Liver (tissue), 8 donors: ENCODE measurements at regions not wholly inside any gene's neighbourhood (a gene's known extent, or its start where the extent isn't known, plus 50 kb on each side); places are given as distances from the start of the nearest gene placed in this dataset.

Experiments
- DNase-seq: peaks from one replicate; pipeline ENCODE4 v3.0.0-alpha.2; 2017; ENCODE audit warnings: low spot score
- H3K27ac ChIP-seq, 2 donors: one replicate each; pipeline ENCODE4 v1.7.0; 2013; ENCODE audit warnings: inconsistent platforms in 2 of 2, low read length in 2 of 2, control low read depth in 1 of 2, low read depth in 1 of 2, mild to moderate bottlenecking in 1 of 2
- H3K27me3 ChIP-seq, 4 donors: one replicate each; pipeline versions ENCODE4 v1.6.1 to v1.7.0; 2013; ENCODE audit warnings: low read length in 3 of 4, inconsistent platforms in 1 of 4, mild to moderate bottlenecking in 1 of 4, moderate library complexity in 1 of 4; ENCODE audit not compliant: control insufficient read depth in 4 of 4, insufficient read depth in 4 of 4
- H3K36me3 ChIP-seq, 4 donors: one replicate each; pipeline versions ENCODE4 v1.6.1 to v1.7.0; 2013; ENCODE audit warnings: low read length in 3 of 4, mild to moderate bottlenecking in 3 of 4, low read depth in 1 of 4, moderate library complexity in 1 of 4; ENCODE audit not compliant: control insufficient read depth in 4 of 4, insufficient read depth in 3 of 4
- H3K4me1 ChIP-seq, 4 donors: one replicate each; pipeline versions ENCODE4 v1.6.1 to v1.7.0; 2013; ENCODE audit warnings: low read length in 3 of 4, mild to moderate bottlenecking in 3 of 4, moderate library complexity in 1 of 4; ENCODE audit not compliant: control insufficient read depth in 4 of 4, insufficient read depth in 4 of 4
- H3K4me3 ChIP-seq, 3 donors: one replicate each; pipeline versions ENCODE4 v1.6.1 to v1.7.0; 2013; ENCODE audit warnings: low read length in 3 of 3, control low read depth in 1 of 3, low read depth in 1 of 3, mild to moderate bottlenecking in 1 of 3
- H3K9ac ChIP-seq, 2 donors: one replicate each; pipeline ENCODE4 v1.7.0; 2013; ENCODE audit warnings: low read length in 2 of 2, mild to moderate bottlenecking in 2 of 2, moderate library complexity in 2 of 2, control low read depth in 1 of 2, low read depth in 1 of 2
- H3K9me3 ChIP-seq, 4 donors: one replicate each; pipeline versions ENCODE4 v1.6.1 to v1.7.0; 2013; ENCODE audit warnings: low read length in 3 of 4; ENCODE audit not compliant: control insufficient read depth in 4 of 4
- CTCF ChIP-seq: fragments of 150-350 bp; IDR thresholded peaks from 2 replicates; pipeline ENCODE4 v1.5.1; 2017; ENCODE audit warnings: improper control_type of control experiment, low read depth, low read length; ENCODE audit not compliant: missing input control
- EGR1 ChIP-seq, 2 donors: IDR thresholded peaks; 2 replicates each; pipeline ENCODE4 v1.6.1; 2016 to 2018; ENCODE audit warnings: antibody characterized with exemption in 2 of 2, low read depth in 2 of 2
- FOXA1 ChIP-seq: IDR thresholded peaks from 2 replicates; pipeline ENCODE4 v1.6.1; 2016; ENCODE audit warnings: antibody characterized with exemption
- FOXA2 ChIP-seq: IDR thresholded peaks from 2 replicates; pipeline ENCODE4 v1.6.1; 2016; ENCODE audit warnings: antibody characterized with exemption
- HNF4A ChIP-seq, 2 donors: conservative IDR thresholded peaks; 2 replicates each; pipeline ENCODE4 v1.6.1; 2016; ENCODE audit warnings: antibody characterized with exemption in 2 of 2, mild to moderate bottlenecking in 2 of 2
- HNF4G ChIP-seq: IDR thresholded peaks from 2 replicates; pipeline ENCODE4 v1.6.1; 2016; ENCODE audit warnings: antibody characterized with exemption
- JUND ChIP-seq, 2 donors: IDR thresholded peaks; 2 replicates each; pipeline ENCODE4 v1.6.1; 2016; ENCODE audit warnings: antibody characterized with exemption in 2 of 2
- RAD21 ChIP-seq, 2 donors: IDR thresholded peaks; 2 replicates each; pipeline ENCODE4 v1.6.1; 2016; ENCODE audit warnings: antibody characterized with exemption in 2 of 2, mild to moderate bottlenecking in 2 of 2
- RXRA ChIP-seq, 2 donors: IDR thresholded peaks; 2 replicates each; pipeline ENCODE4 v1.6.1; 2017 to 2018; ENCODE audit warnings: antibody characterized with exemption in 2 of 2, mild to moderate bottlenecking in 1 of 2
- SP1 ChIP-seq: IDR thresholded peaks from 2 replicates; pipeline ENCODE4 v1.6.1; 2018; ENCODE audit warnings: antibody characterized with exemption, mild to moderate bottlenecking
- TAF1 ChIP-seq: conservative IDR thresholded peaks from 2 replicates; pipeline ENCODE4 v1.6.1; 2016; ENCODE audit warnings: antibody characterized with exemption, mild to moderate bottlenecking
- YY1 ChIP-seq: IDR thresholded peaks from 2 replicates; pipeline ENCODE4 v1.6.1; 2016; ENCODE audit warnings: antibody characterized with exemption, mild to moderate bottlenecking
- WGBS: extraction: QIAGEN DNeasy Blood & Tissue Kit; methylation state at CpG from one replicate; pipeline ENCODE4 v1.1.7; 2013; 5-methylcytosine and 5-hydroxymethylcytosine counted together
- TF ChIP-seq, protein P1 (sequence below): IDR thresholded peaks from 2 replicates; pipeline ENCODE4 v1.6.1; 2016; ENCODE audit warnings: antibody characterized with exemption
- TF ChIP-seq, protein P2 (sequence below): IDR thresholded peaks from 2 replicates; pipeline ENCODE4 v1.6.1; 2016; ENCODE audit warnings: antibody characterized with exemption
- TF ChIP-seq, protein P3 (sequence below): IDR thresholded peaks from 2 replicates; pipeline ENCODE4 v1.6.1; 2016; ENCODE audit warnings: antibody characterized with exemption, mild to moderate bottlenecking
- donor health status: healthy.
- donor health status: healthy.
- donor health status: healthy.
- donor health status: healthy.
- donor health status: healthy.

DNA sequence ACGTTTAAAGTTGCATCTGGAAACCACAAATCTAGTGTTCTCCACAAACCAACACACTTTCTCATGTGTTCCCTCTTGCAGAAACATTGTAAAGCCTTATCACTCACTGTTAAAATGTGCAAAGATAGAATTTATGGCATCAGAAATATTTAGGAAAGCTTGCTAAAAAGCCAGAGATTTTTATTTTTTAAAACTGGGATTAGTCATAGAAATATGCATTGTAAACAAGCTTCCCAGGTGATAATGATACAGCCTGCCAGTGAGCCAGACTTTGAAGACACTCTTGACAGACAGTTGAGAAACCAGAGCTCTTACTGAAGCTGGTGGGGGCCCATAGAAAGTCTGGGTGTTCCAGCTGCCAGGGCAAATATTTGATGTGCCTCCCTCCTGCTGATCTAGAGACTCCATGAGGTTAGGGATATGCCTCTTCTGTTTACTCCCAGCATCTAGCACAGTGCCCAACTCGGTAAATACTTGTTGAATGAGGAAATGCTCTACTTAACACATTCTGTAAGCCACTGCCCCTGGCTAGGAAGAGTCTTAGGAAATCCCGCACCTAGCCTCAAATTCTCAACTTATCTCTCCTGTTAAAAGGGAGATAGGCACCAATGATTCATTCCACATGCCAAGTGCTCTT is 179.0 kb upstream of the RASGEF1B start:
- no peaks in the 10 kb centered on the region for H3K27me3 ChIP-seq
- H3K27ac ChIP-seq, result peak overlapping the region; percentile 55 to 77
- TF ChIP-seq SP1 (peak; percentile 61), FOXA1 (peak; percentile 94), CTCF (no peak), HNF4G (peak; percentile 8), TAF1 (no peak), JUND (IDR thresholded peaks at IDR 0.05) (peak; percentile 77 to 80), RXRA (IDR thresholded peaks at IDR 0.05) (peak; percentile 70 to 71), FOXA2 (peak; percentile 91), HNF4A (conservative IDR thresholded peaks at IDR 0.05) (peak; percentile 70 to 71), EGR1 (IDR thresholded peaks at IDR 0.05; ENCODE audit: low read depth in 2 of 2) (peak in 1 of 2 donors; percentile 52), RAD21 (IDR thresholded peaks at IDR 0.05) (peak; percentile 46 to 68), YY1 (peak; percentile 65)
- TF ChIP-seq, protein P1, sequence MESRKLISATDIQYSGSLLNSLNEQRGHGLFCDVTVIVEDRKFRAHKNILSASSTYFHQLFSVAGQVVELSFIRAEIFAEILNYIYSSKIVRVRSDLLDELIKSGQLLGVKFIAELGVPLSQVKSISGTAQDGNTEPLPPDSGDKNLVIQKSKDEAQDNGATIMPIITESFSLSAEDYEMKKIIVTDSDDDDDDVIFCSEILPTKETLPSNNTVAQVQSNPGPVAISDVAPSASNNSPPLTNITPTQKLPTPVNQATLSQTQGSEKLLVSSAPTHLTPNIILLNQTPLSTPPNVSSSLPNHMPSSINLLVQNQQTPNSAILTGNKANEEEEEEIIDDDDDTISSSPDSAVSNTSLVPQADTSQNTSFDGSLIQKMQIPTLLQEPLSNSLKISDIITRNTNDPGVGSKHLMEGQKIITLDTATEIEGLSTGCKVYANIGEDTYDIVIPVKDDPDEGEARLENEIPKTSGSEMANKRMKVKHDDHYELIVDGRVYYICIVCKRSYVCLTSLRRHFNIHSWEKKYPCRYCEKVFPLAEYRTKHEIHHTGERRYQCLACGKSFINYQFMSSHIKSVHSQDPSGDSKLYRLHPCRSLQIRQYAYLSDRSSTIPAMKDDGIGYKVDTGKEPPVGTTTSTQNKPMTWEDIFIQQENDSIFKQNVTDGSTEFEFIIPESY, result peak; percentile 46
- TF ChIP-seq, protein P2, sequence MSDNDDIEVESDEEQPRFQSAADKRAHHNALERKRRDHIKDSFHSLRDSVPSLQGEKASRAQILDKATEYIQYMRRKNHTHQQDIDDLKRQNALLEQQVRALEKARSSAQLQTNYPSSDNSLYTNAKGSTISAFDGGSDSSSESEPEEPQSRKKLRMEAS, result peak; percentile 70
- TF ChIP-seq, protein P3, sequence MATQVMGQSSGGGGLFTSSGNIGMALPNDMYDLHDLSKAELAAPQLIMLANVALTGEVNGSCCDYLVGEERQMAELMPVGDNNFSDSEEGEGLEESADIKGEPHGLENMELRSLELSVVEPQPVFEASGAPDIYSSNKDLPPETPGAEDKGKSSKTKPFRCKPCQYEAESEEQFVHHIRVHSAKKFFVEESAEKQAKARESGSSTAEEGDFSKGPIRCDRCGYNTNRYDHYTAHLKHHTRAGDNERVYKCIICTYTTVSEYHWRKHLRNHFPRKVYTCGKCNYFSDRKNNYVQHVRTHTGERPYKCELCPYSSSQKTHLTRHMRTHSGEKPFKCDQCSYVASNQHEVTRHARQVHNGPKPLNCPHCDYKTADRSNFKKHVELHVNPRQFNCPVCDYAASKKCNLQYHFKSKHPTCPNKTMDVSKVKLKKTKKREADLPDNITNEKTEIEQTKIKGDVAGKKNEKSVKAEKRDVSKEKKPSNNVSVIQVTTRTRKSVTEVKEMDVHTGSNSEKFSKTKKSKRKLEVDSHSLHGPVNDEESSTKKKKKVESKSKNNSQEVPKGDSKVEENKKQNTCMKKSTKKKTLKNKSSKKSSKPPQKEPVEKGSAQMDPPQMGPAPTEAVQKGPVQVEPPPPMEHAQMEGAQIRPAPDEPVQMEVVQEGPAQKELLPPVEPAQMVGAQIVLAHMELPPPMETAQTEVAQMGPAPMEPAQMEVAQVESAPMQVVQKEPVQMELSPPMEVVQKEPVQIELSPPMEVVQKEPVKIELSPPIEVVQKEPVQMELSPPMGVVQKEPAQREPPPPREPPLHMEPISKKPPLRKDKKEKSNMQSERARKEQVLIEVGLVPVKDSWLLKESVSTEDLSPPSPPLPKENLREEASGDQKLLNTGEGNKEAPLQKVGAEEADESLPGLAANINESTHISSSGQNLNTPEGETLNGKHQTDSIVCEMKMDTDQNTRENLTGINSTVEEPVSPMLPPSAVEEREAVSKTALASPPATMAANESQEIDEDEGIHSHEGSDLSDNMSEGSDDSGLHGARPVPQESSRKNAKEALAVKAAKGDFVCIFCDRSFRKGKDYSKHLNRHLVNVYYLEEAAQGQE, result no peak
- H3K4me3 ChIP-seq, result no peak overlapping the region
- 12% methylated on average over 3 of the region's 3 CpGs for WGBS
- peaks cover 5 to 25% (median 16%) of the 10 kb centered on the region in 4 donors for H3K4me1 ChIP-seq
- no peak overlapping the region for H3K9ac ChIP-seq
- H3K36me3 ChIP-seq, result no peaks in the 10 kb centered on the region
- no peak for DNase-seq
- no peaks in the 10 kb centered on the region for H3K9me3 ChIP-seq
